ENCODE measurements at regions not wholly inside any gene's neighbourhood (a gene's known extent, or its start where the extent isn't known, plus 50 kb on each side); places are given as distances from the start of the nearest gene placed in this dataset.
A peak's percentile ranks its signal among the peaks of the same experiment; 100 is the strongest.

- Histone ChIP-seq H3K9me3 (ENCODE audit: control insufficient read depth, low read length) (no peaks in the 10 kb centered on the region), H3K79me2 (no peaks in the 10 kb centered on the region), H2AFZ (no peak overlapping the region), H3K9ac (no peak overlapping the region), H3K27me3 (ENCODE audit: control insufficient read depth, insufficient read depth, low read length) (no peaks in the 10 kb centered on the region), H3K36me3 (ENCODE audit: control insufficient read depth, insufficient read depth, low read length) (no peaks in the 10 kb centered on the region), H3K4me2 (ENCODE audit: low read length) (no peak overlapping the region), H3K4me1 (no peaks in the 10 kb centered on the region), H3K4me3 (ENCODE audit: low read depth, low read length) (no peak overlapping the region), H3K27ac (no peak overlapping the region)
- no peak for TF ChIP-seq CTCF (IDR thresholded peaks at IDR 0.05)
Observed at GRCh38 chr1:243938208-243938607, 88.2 kb upstream of the AKT3 start.

- no peak overlapping the region for H3K4me2 ChIP-seq (ENCODE audit: low read length)
- no peaks in the 10 kb centered on the region for H3K27me3 ChIP-seq (ENCODE audit: control insufficient read depth, insufficient read depth, low read length)
Observed at GRCh38 chr1:243933495-243933894, 83.5 kb upstream of the AKT3 start.

GRCh38 chr1:243931957-243932356 lies 81.9 kb upstream of the AKT3 start:
- H3K4me2 ChIP-seq (ENCODE audit: low read length) = no peak overlapping the region
- no peak for TF ChIP-seq CTCF (IDR thresholded peaks at IDR 0.05)

More at GRCh38 chr1:243933495-243933894, 83.5 kb upstream of the AKT3 start:
- Histone ChIP-seq H2AFZ (no peak overlapping the region), H3K9me3 (ENCODE audit: control insufficient read depth, low read length) (no peaks in the 10 kb centered on the region), H3K27ac (no peak overlapping the region), H3K9ac (no peak overlapping the region), H3K36me3 (ENCODE audit: control insufficient read depth, insufficient read depth, low read length) (no peaks in the 10 kb centered on the region), H3K4me1 (no peaks in the 10 kb centered on the region), H3K4me3 (ENCODE audit: low read depth, low read length) (no peak overlapping the region), H3K79me2 (no peaks in the 10 kb centered on the region)
- no peak for TF ChIP-seq CTCF (IDR thresholded peaks at IDR 0.05)

GRCh38 chr1:243930822-243931671 lies 81.0 kb upstream of the AKT3 start:
- no peak overlapping the region for H3K27ac ChIP-seq
- H3K4me1 ChIP-seq = no peaks in the 10 kb centered on the region
- peak overlapping the region; percentile 11 for H2AFZ ChIP-seq
- no peaks in the 10 kb centered on the region for H3K9me3 ChIP-seq (ENCODE audit: control insufficient read depth, low read length)
- H3K4me3 ChIP-seq (ENCODE audit: low read depth, low read length) = no peak overlapping the region
- no peaks in the 10 kb centered on the region for H3K27me3 ChIP-seq (ENCODE audit: control insufficient read depth, insufficient read depth, low read length)
- H3K4me2 ChIP-seq (ENCODE audit: low read length) = no peak overlapping the region
- H3K79me2 ChIP-seq = no peaks in the 10 kb centered on the region
- H3K9ac ChIP-seq = no peak overlapping the region
- no peaks in the 10 kb centered on the region for H3K36me3 ChIP-seq (ENCODE audit: control insufficient read depth, insufficient read depth, low read length)
- TF ChIP-seq CTCF (IDR thresholded peaks at IDR 0.05) = no peak

More at GRCh38 chr1:243931957-243932356, 81.9 kb upstream of the AKT3 start:
- H3K79me2 ChIP-seq = no peaks in the 10 kb centered on the region
- no peak overlapping the region for H3K4me3 ChIP-seq (ENCODE audit: low read depth, low read length)
- no peaks in the 10 kb centered on the region for H3K27me3 ChIP-seq (ENCODE audit: control insufficient read depth, insufficient read depth, low read length)
- H3K9me3 ChIP-seq (ENCODE audit: control insufficient read depth, low read length) = no peaks in the 10 kb centered on the region
- H2AFZ ChIP-seq = no peak overlapping the region
- H3K27ac ChIP-seq = no peak overlapping the region
- H3K4me1 ChIP-seq = no peaks in the 10 kb centered on the region
- H3K9ac ChIP-seq = no peak overlapping the region
- H3K36me3 ChIP-seq (ENCODE audit: control insufficient read depth, insufficient read depth, low read length) = no peaks in the 10 kb centered on the region

- H3K4me2 ChIP-seq (ENCODE audit: low read length) = no peak overlapping the region
- no peaks in the 10 kb centered on the region for H3K9me3 ChIP-seq (ENCODE audit: control insufficient read depth, low read length)
- no peaks in the 10 kb centered on the region for H3K4me1 ChIP-seq
- TF ChIP-seq CTCF (IDR thresholded peaks at IDR 0.05) = no peak
- no peaks in the 10 kb centered on the region for H3K36me3 ChIP-seq (ENCODE audit: control insufficient read depth, insufficient read depth, low read length)
- H3K4me3 ChIP-seq (ENCODE audit: low read depth, low read length) = no peak overlapping the region
- H3K79me2 ChIP-seq = no peaks in the 10 kb centered on the region
- no peak overlapping the region for H3K27ac ChIP-seq
- no peak overlapping the region for H2AFZ ChIP-seq
- H3K9ac ChIP-seq = no peak overlapping the region
- H3K27me3 ChIP-seq (ENCODE audit: control insufficient read depth, insufficient read depth, low read length) = no peaks in the 10 kb centered on the region
Observed at GRCh38 chr1:243927381-243927780, 77.3 kb upstream of the AKT3 start.
